Gastroesophageal sphincter (tissue), 4 donors: ENCODE measurements at regions not wholly inside any gene's neighbourhood (a gene's known extent, or its start where the extent isn't known, plus 50 kb on each side); places are given as distances from the start of the nearest gene placed in this dataset.

Experiments used
- ATAC-seq: fragments of 150-250 bp; one replicate; pipeline ENCODE4 v1.9.1; 2016; ENCODE audit warnings: mild to moderate bottlenecking, moderate library complexity
- H3K27ac ChIP-seq, 4 donors: fragments of 200-600 bp; sonication (generic) in 3 of 4; 1 replicate in 3 of 4; 2 replicates in 1 of 4; pipeline ENCODE4 v1.5.1; 2016 to 2019
- H3K27me3 ChIP-seq: fragments of 200-600 bp; sonication (generic); one replicate; pipeline ENCODE4 v1.5.1; 2019
- H3K36me3 ChIP-seq, 2 donors: fragments of 200-600 bp; sonication (generic); one replicate each; pipeline ENCODE4 v1.5.1; 2019; ENCODE audit warnings: control low read depth in 1 of 2
- H3K4me1 ChIP-seq, 3 donors: fragments of 200-600 bp; sonication (generic); 1 replicate in 2 of 3; 2 replicates in 1 of 3; pipeline ENCODE4 v1.5.1; 2016 to 2019; ENCODE audit warnings: control low read depth in 2 of 3
- H3K4me3 ChIP-seq, 2 donors: fragments of 200-600 bp; sonication (generic); one replicate each; pipeline ENCODE4 v1.5.1; 2019; ENCODE audit warnings: mild to moderate bottlenecking in 1 of 2, moderate library complexity in 1 of 2
- H3K9me3 ChIP-seq, 3 donors: fragments of 200-600 bp; sonication (generic); one replicate each; pipeline ENCODE4 v1.5.1; 2017 to 2019; ENCODE audit warnings: control low read depth in 2 of 3
- EP300 ChIP-seq: sonication (generic); formaldehyde crosslinking; IDR thresholded peaks from one replicate; pipeline ENCODE4 v1.6.1; 2017; ENCODE audit warnings: antibody characterized with exemption, mild to moderate bottlenecking
- POLR2A ChIP-seq, 2 donors: fragments of 450-650 bp; IDR thresholded peaks; one replicate each; pipeline ENCODE4 v1.6.1; 2017; ENCODE audit warnings: antibody characterized with exemption in 2 of 2, mild to moderate bottlenecking in 2 of 2, moderate library complexity in 1 of 2
- POLR2AphosphoS5 ChIP-seq: sonication (generic); formaldehyde crosslinking; IDR thresholded peaks from one replicate; pipeline ENCODE4 v1.6.1; 2017; ENCODE audit warnings: antibody characterized with exemption
- WGBS, 2 donors: methylation state at CpG; one replicate each; pipeline ENCODE4 v1.1.5; 2018; ENCODE audit warnings: low coverage in 1 of 2; 5-methylcytosine and 5-hydroxymethylcytosine counted together
- TF ChIP-seq, protein P1 (sequence below), 4 experiments: fragments of 200-600 bp in 2 of 4; fragments of 450-650 bp in 2 of 4; sonication (generic) in 1 of 4; IDR thresholded peaks; one replicate each; pipeline ENCODE4 v1.5.1; 2017 to 2019; ENCODE audit warnings: antibody characterized with exemption in 4 of 4, mild to moderate bottlenecking in 2 of 4, moderate library complexity in 2 of 4

DNA sequence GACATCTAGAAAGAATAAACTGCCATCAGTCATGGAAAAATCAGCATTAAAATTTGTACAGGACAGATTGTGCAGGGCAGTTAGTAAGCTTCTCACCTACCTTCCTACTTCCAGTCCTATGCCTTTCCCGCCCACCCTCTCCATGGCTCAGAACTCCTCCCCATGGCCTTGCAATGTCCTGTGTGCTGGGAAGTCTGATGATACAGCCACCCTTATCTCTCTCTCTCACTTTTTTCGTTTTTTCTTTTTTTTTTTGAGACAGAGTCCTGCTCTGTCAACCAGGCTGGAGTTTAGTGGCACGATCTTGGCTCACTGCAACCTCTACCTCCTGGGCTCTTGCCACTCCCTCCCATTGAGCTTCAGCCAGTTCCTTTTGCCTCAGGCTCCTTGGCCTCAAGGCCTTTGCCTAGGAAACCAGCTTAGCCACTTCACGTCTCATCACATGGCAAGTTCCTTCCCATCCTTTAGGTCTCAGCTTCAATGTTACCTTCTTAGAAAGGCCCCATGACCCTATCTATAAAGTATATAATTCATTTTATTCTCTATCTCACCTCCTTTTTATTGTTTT, 259.7 kb downstream of the NKX6-1 start:
- Histone ChIP-seq H3K27me3 (no peaks in the 10 kb centered on the region), H3K4me1 (peaks cover 0 to 37% (median 6%) of the 10 kb centered on the region in 3 donors), H3K4me3 (no peak overlapping the region), H3K27ac (peak overlapping the region in 2 of 4 donors; percentile 62 to 63), H3K36me3 (no peaks in the 10 kb centered on the region), H3K9me3 (no peaks in the 10 kb centered on the region)
- no peak for ATAC-seq
- WGBS, 2 donors, result 25 to 66% methylated on average over 1 to 4 of the region's 4 CpGs
- no peak for TF ChIP-seq EP300
- TF ChIP-seq POLR2AphosphoS5, result no peak
- no peak for TF ChIP-seq POLR2A (IDR thresholded peaks at IDR 0.05)
- TF ChIP-seq, protein P1, sequence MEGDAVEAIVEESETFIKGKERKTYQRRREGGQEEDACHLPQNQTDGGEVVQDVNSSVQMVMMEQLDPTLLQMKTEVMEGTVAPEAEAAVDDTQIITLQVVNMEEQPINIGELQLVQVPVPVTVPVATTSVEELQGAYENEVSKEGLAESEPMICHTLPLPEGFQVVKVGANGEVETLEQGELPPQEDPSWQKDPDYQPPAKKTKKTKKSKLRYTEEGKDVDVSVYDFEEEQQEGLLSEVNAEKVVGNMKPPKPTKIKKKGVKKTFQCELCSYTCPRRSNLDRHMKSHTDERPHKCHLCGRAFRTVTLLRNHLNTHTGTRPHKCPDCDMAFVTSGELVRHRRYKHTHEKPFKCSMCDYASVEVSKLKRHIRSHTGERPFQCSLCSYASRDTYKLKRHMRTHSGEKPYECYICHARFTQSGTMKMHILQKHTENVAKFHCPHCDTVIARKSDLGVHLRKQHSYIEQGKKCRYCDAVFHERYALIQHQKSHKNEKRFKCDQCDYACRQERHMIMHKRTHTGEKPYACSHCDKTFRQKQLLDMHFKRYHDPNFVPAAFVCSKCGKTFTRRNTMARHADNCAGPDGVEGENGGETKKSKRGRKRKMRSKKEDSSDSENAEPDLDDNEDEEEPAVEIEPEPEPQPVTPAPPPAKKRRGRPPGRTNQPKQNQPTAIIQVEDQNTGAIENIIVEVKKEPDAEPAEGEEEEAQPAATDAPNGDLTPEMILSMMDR (IDR thresholded peaks at IDR 0.05), result no peak

DNA sequence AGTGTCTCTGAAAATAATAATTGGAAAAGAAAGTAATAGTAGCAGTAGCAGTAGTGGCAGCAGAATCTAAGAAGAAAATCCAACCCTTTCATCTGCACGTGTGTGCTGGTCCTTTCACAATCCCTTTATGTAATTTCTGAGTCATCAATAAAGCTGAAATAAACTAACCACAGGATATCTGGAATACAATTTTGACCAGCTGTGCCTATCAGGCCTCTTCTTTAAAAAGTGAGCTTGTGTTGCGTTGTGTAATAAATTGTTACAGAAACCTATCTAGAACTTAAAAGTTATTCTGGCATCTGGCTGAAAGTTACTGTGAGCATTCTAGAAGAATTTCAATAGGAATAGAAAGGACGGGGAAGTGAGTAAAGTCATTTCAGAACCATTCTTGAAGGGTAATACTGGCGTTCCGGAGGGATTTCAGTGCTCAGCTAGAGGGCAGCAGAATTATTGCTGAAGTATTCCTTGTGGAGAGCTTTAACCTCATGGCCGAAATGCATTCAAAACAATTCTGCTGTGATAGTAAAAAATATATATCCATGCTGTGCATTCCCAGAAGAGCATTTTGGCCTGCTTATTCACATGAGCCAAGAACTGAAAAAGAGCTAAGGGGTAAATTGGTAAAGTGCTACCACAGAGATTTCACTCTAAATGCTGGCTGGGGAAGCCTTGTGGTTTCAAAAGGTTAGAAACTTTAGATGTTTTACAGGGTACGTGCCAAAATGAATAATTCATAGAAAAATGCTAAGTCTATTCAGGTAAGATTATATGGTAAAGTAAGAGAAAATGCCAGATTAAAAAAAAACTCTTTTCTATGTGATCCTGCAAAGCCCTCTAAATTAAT, 260.6 kb downstream of the NKX6-1 start:
- H3K27me3 ChIP-seq, result no peaks in the 10 kb centered on the region
- H3K4me3 ChIP-seq, result no peak overlapping the region
- H3K4me1 ChIP-seq, result peaks cover 0 to 37% (median 6%) of the 10 kb centered on the region in 3 donors
- WGBS, 2 donors, result 14 to 21% methylated on average over 4 to 7 of the region's 7 CpGs
- TF ChIP-seq POLR2A (IDR thresholded peaks at IDR 0.05) (no peak), POLR2AphosphoS5 (peak; percentile 35), EP300 (no peak)
- TF ChIP-seq, protein P1 (IDR thresholded peaks at IDR 0.05), result peak; percentile 16 to 63 (median 44)
- ATAC-seq, result peak; percentile 78
- no peaks in the 10 kb centered on the region for H3K9me3 ChIP-seq
- H3K36me3 ChIP-seq, result no peaks in the 10 kb centered on the region
- H3K27ac ChIP-seq, result peak overlapping the region; percentile 18 to 63 (median 58)

DNA sequence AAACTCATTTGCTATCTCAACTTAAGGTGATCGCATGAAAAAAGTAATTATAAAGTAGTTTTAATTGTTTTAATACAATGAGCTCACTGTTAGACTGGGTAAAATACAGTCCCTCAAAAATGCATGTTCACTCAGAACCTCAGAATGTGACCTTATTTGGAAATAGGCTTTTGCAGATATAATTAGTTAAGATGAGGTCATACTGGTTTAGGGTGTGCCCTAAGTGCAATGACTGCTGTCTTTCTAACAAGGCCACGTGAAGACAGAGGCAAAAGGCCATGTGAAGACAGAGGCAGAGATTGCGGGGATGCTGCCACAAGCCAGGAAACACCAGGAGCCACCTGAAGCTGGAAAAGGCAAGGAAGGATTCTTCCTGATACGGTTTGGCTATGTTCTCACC, 262.1 kb downstream of the NKX6-1 start:
- Histone ChIP-seq H3K27ac (peak overlapping the region in 2 of 4 donors; percentile 62 to 63), H3K27me3 (no peaks in the 10 kb centered on the region), H3K36me3 (no peaks in the 10 kb centered on the region), H3K9me3 (no peaks in the 10 kb centered on the region), H3K4me1 (peaks cover 0 to 52% (median 14%) of the 10 kb centered on the region in 3 donors), H3K4me3 (no peak overlapping the region)
- no peak for TF ChIP-seq EP300
- no peak for TF ChIP-seq POLR2A (IDR thresholded peaks at IDR 0.05)
- TF ChIP-seq POLR2AphosphoS5, result no peak
- TF ChIP-seq, protein P1 (IDR thresholded peaks at IDR 0.05), result no peak
- ATAC-seq, result no peak
- 56 to 72% methylated on average over 4 of the region's 4 CpGs for WGBS, 2 donors

DNA sequence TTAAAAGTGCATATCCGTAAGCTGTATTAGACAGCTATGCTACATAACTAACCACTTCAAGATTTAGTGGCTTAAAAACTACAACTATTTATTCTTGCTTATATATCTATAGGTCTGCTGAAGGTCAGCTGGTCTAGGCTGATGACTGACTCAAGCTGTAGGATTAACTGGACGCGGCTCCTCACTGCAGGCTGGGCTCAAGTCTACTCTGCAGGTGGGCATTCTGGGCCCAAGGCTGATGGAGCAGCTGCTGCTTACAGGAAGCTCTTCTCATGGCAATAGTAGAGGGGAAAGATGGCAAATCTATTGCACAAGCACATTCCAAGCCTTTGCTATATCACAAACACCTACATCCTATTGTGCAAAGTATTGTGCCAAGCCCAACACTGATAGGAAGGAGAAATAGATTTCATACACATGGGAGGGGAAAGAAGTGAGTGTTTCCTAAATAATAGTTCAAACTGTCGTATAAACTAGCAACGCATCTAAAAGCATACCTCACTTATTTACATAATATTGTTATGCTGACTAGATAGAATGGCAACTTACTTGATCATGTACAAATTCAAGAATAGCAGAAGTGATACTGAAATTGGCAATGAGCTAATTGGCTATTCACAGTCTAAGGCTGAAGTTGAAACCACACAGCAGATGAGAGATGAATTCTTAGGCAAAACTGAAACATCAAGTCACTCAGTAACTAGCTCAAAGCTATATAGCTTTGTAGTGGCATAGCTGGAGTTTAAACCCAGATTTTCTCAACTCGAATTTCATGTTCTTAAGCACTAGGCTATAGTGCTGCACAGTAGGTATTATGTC, 263.8 kb downstream of the NKX6-1 start:
- no peak overlapping the region for H3K4me3 ChIP-seq
- H3K9me3 ChIP-seq, result no peaks in the 10 kb centered on the region
- H3K36me3 ChIP-seq, result no peaks in the 10 kb centered on the region
- ATAC-seq, result no peak
- peaks cover 6 to 68% (median 22%) of the 10 kb centered on the region in 3 donors for H3K4me1 ChIP-seq
- WGBS, 2 donors, result 87 to 91% methylated on average over 3 to 6 of the region's 6 CpGs
- H3K27ac ChIP-seq, result peak overlapping the region in 1 of 4 donors; percentile 62
- H3K27me3 ChIP-seq, result no peaks in the 10 kb centered on the region
- TF ChIP-seq EP300 (no peak), POLR2A (IDR thresholded peaks at IDR 0.05) (no peak), POLR2AphosphoS5 (no peak)
- TF ChIP-seq, protein P1 (IDR thresholded peaks at IDR 0.05), result no peak
